Trophoblast cell (in vitro differentiated cells and primary cell): ENCODE measurements at regions not wholly inside any gene's neighbourhood (a gene's known extent, or its start where the extent isn't known, plus 50 kb on each side); places are given as distances from the start of the nearest gene placed in this dataset.

Experiments
- DNase-seq, 2 donors: peaks; one replicate each; pipeline ENCODE4 v3.0.0-alpha.2; 2016
- H2AFZ ChIP-seq: 2 replicates; pipeline ENCODE4 v1.6.1; 2013; ENCODE audit warnings: low read length, moderate library complexity, mild to moderate bottlenecking; ENCODE audit not compliant: insufficient read depth, poor library complexity
- H2AK5ac ChIP-seq: 2 replicates; pipeline ENCODE4 v1.6.1; 2013; ENCODE audit warnings: mild to moderate bottlenecking, low read length
- H2BK120ac ChIP-seq: 2 replicates; pipeline ENCODE4 v1.6.1; 2013; ENCODE audit warnings: low read length, mild to moderate bottlenecking, moderate library complexity; ENCODE audit not compliant: insufficient read depth, poor library complexity
- H2BK12ac ChIP-seq: 2 replicates; pipeline ENCODE4 v1.6.1; 2013; ENCODE audit warnings: mild to moderate bottlenecking, low read length, moderate library complexity
- H2BK5ac ChIP-seq: 2 replicates; pipeline ENCODE4 v1.6.1; 2013; ENCODE audit warnings: low read length, low read depth, moderate library complexity, mild to moderate bottlenecking; ENCODE audit not compliant: poor library complexity
- H3K14ac ChIP-seq: 2 replicates; pipeline ENCODE4 v1.6.1; 2013; ENCODE audit warnings: mild to moderate bottlenecking, low read length
- H3K18ac ChIP-seq: 2 replicates; pipeline ENCODE4 v1.6.1; 2013; ENCODE audit warnings: mild to moderate bottlenecking, low read length
- H3K23ac ChIP-seq: 2 replicates; pipeline ENCODE4 v1.6.1; 2013; ENCODE audit warnings: low read length
- H3K27ac ChIP-seq: 2 replicates; pipeline ENCODE4 v1.5.1; 2013; ENCODE audit warnings: low read depth, mild to moderate bottlenecking, inconsistent platforms, low read length, moderate library complexity
- H3K27me3 ChIP-seq: 2 replicates; pipeline ENCODE4 v1.6.1; 2013; ENCODE audit warnings: inconsistent platforms, mild to moderate bottlenecking, low read length, moderate library complexity; ENCODE audit not compliant: insufficient read depth
- H3K36me3 ChIP-seq, 2 experiments: 1 replicate in 1 of 2; 2 replicates in 1 of 2; pipeline ENCODE4 v1.6.1; 2013; ENCODE audit warnings: low read length in 2 of 2, mild to moderate bottlenecking in 2 of 2, moderate library complexity in 1 of 2; ENCODE audit not compliant: insufficient read depth in 2 of 2, control insufficient read depth in 1 of 2
- H3K4ac ChIP-seq: 2 replicates; pipeline ENCODE4 v1.6.1; 2013; ENCODE audit warnings: low read depth, mild to moderate bottlenecking, low read length, moderate library complexity
- H3K4me1 ChIP-seq, 2 experiments: 1 replicate in 1 of 2; 2 replicates in 1 of 2; pipeline ENCODE4 v1.6.1; 2013; ENCODE audit warnings: low read length in 2 of 2, mild to moderate bottlenecking in 2 of 2, moderate library complexity in 1 of 2; ENCODE audit not compliant: insufficient read depth in 2 of 2, control insufficient read depth in 1 of 2
- H3K4me2 ChIP-seq: 2 replicates; pipeline ENCODE4 v1.6.1; 2013; ENCODE audit warnings: inconsistent platforms, mild to moderate bottlenecking, low read length, moderate library complexity
- H3K4me3 ChIP-seq: 2 replicates; pipeline ENCODE4 v1.5.1; 2013; ENCODE audit warnings: mild to moderate bottlenecking, low read depth, low read length, inconsistent platforms
- H3K79me1 ChIP-seq: one replicate; pipeline ENCODE4 v1.6.1; 2013; ENCODE audit warnings: low read length
- H3K79me2 ChIP-seq: 2 replicates; pipeline ENCODE4 v1.6.1; 2013; ENCODE audit warnings: low read length, mild to moderate bottlenecking; ENCODE audit not compliant: control insufficient read depth, insufficient read depth, poor library complexity
- H3K9ac ChIP-seq: 2 replicates; pipeline ENCODE4 v1.6.1; 2013; ENCODE audit warnings: mild to moderate bottlenecking, low read length
- H3K9me3 ChIP-seq: 2 replicates; pipeline ENCODE4 v1.6.1; 2013; ENCODE audit warnings: low read depth, mild to moderate bottlenecking, control low read depth, inconsistent platforms, low read length; ENCODE audit not compliant: insufficient read depth
- H4K12ac ChIP-seq: 2 replicates; pipeline ENCODE4 v1.6.1; 2013; ENCODE audit warnings: low read depth, mild to moderate bottlenecking, low read length, moderate library complexity
- H4K8ac ChIP-seq: 2 replicates; pipeline ENCODE4 v1.6.1; 2013; ENCODE audit warnings: low read depth, mild to moderate bottlenecking, low read length, moderate library complexity
- H4K91ac ChIP-seq: one replicate; pipeline ENCODE4 v1.6.1; 2013; ENCODE audit warnings: low read depth, mild to moderate bottlenecking, low read length, moderate library complexity
- WGBS: extraction: QIAGEN DNeasy Blood & Tissue Kit; methylation state at CpG from one replicate; pipeline ENCODE4 v1.1.7; 2013; ENCODE audit warnings: missing lambda C conversion rate; ENCODE audit not compliant: insufficient read length, insufficient coverage; ENCODE audit errors: extremely low coverage; 5-methylcytosine and 5-hydroxymethylcytosine counted together

DNA sequence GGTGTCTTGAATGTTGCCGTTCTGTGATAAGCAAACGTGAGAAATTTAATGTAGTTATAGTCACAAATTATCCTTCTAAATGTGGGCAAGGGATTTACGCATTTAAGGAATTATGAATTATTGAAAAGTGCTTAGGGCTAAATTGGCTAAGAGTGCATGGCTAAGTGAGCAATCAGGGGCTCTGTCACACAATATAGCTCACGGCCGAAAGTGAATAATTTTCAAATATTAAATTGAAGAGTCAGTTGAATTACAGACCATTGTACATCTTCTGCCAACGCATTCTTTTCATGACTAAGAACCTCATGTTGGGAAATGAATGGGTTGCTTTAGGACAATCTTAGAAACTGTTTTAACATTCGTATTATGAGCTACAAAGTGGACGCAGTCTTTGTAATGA lies 1832.9 kb upstream of the LRRTM1 start:
- Histone ChIP-seq H2BK12ac (no peak overlapping the region), H3K27me3 (no peaks in the 10 kb centered on the region), H2BK5ac (no peak overlapping the region), H3K9ac (no peak overlapping the region), H4K91ac (no peak overlapping the region), H3K27ac (no peak overlapping the region), H2BK120ac (no peak overlapping the region), H3K23ac (no peak overlapping the region), H3K14ac (no peak overlapping the region), H3K4me1 (peaks cover 0 to 4% of the 10 kb centered on the region in 2 experiments), H4K8ac (no peak overlapping the region), H3K18ac (no peak overlapping the region), H3K79me2 (no peaks in the 10 kb centered on the region), H3K4ac (no peak overlapping the region), H3K36me3 (no peaks in the 10 kb centered on the region), H2AFZ (no peak overlapping the region), H4K12ac (no peak overlapping the region), H2AK5ac (no peak overlapping the region), H3K4me2 (no peak overlapping the region), H3K9me3 (no peaks in the 10 kb centered on the region), H3K79me1 (peaks cover 6% of the 10 kb centered on the region), H3K4me3 (no peak overlapping the region)
- no CpG with 5 or more reads among the region's 8 CpGs for WGBS
- DNase-seq: no peak

DNA sequence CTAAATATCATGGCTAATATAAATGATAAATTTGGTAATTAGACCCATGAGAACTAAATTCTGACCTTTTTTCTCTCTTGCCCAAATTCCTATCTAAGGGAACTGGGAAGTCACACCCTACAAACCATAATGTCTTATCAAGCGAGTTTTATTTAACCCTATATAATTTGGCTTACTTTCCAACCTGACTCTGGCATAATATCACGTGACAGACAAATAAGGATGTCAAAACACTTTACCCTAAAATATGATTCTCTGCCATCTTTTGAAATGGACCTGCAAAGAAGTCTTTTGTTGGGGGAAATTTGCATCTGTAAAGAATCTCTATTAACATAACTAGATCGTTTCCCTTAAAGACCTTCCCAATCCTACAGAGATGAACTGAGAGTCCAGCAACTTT lies 1823.5 kb upstream of the LRRTM1 start:
- no peaks in the 10 kb centered on the region for H3K36me3 ChIP-seq
- H3K23ac ChIP-seq: no peak overlapping the region
- H3K9me3 ChIP-seq: no peaks in the 10 kb centered on the region
- H3K4ac ChIP-seq: no peak overlapping the region
- H2BK5ac ChIP-seq: no peak overlapping the region
- H3K79me1 ChIP-seq: no peaks in the 10 kb centered on the region
- WGBS: no CpG with 5 or more reads among the region's 3 CpGs
- H2BK12ac ChIP-seq: no peak overlapping the region
- no peak overlapping the region for H4K91ac ChIP-seq
- no peak overlapping the region for H3K27ac ChIP-seq
- no peak overlapping the region for H2AFZ ChIP-seq
- H3K4me2 ChIP-seq: no peak overlapping the region
- H2BK120ac ChIP-seq: no peak overlapping the region
- no peak overlapping the region for H3K9ac ChIP-seq
- no peak overlapping the region for H3K18ac ChIP-seq
- no peak overlapping the region for H3K4me3 ChIP-seq
- no peaks in the 10 kb centered on the region for H3K27me3 ChIP-seq
- no peaks in the 10 kb centered on the region for H3K79me2 ChIP-seq
- DNase-seq: no peak
- H3K4me1 ChIP-seq: no peaks in the 10 kb centered on the region
- no peak overlapping the region for H4K8ac ChIP-seq
- H2AK5ac ChIP-seq: no peak overlapping the region
- H4K12ac ChIP-seq: no peak overlapping the region
- no peak overlapping the region for H3K14ac ChIP-seq

DNA sequence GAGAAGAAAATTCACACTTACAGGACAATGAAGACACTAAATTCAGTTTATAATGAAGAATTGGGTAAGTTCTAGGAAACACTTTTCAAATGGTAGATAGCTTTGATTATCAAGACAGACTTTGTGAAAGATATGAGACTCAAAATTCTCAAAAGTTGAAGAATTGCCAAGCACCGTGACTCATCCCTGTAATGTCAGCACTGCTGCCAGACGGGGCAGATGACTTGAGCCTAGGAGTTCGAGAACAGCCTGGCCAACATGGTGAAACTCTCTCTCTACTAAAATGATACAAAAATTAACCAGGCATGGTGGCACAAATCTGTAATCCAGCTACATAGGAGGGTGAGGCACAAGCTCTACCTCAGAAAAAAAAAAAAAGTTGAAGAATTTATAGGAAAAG lies 1820.1 kb upstream of the LRRTM1 start:
- Histone ChIP-seq H2AK5ac (no peak overlapping the region), H3K27ac (no peak overlapping the region), H3K23ac (no peak overlapping the region), H3K79me2 (no peaks in the 10 kb centered on the region), H3K4me2 (no peak overlapping the region), H2AFZ (no peak overlapping the region), H2BK120ac (no peak overlapping the region), H3K14ac (no peak overlapping the region), H4K12ac (no peak overlapping the region), H3K4me3 (no peak overlapping the region), H4K8ac (no peak overlapping the region), H3K27me3 (no peaks in the 10 kb centered on the region), H3K4ac (no peak overlapping the region), H4K91ac (no peak overlapping the region), H3K4me1 (no peaks in the 10 kb centered on the region), H3K9me3 (no peaks in the 10 kb centered on the region), H2BK5ac (no peak overlapping the region), H3K18ac (no peak overlapping the region), H2BK12ac (no peak overlapping the region), H3K79me1 (no peaks in the 10 kb centered on the region), H3K9ac (no peak overlapping the region), H3K36me3 (no peaks in the 10 kb centered on the region)
- DNase-seq: no peak
- WGBS: no CpG with 5 or more reads among the region's 3 CpGs

DNA sequence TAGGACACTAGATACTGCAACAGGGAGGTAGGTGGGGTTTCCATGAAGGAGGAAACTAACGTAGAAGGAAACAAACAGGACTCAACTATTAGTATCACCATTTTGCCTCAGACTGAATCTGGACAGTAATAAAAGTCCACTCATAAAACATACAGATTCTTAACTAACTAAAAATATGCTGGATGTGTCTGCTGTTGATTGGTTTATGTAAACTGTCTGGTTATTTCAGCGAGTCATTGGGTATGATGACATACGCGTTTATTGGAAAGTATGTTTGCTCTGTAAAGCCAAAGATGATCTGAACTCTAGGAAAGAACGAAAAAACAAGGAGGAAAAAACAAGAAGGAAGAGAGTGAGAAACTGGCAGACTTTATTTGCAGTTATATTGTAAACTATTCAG lies 1816.1 kb upstream of the LRRTM1 start:
- Histone ChIP-seq H4K8ac (no peak overlapping the region), H4K12ac (no peak overlapping the region), H4K91ac (no peak overlapping the region), H2AFZ (no peak overlapping the region), H3K9me3 (no peaks in the 10 kb centered on the region), H3K79me2 (no peaks in the 10 kb centered on the region), H3K18ac (no peak overlapping the region), H3K9ac (no peak overlapping the region), H3K23ac (no peak overlapping the region), H3K36me3 (no peaks in the 10 kb centered on the region), H3K4ac (no peak overlapping the region), H3K79me1 (no peaks in the 10 kb centered on the region), H3K4me2 (no peak overlapping the region), H2BK5ac (no peak overlapping the region), H2BK120ac (no peak overlapping the region), H3K4me1 (no peaks in the 10 kb centered on the region), H2AK5ac (no peak overlapping the region), H3K14ac (no peak overlapping the region), H3K27me3 (no peaks in the 10 kb centered on the region), H2BK12ac (no peak overlapping the region), H3K4me3 (no peak overlapping the region), H3K27ac (no peak overlapping the region)
- no peak for DNase-seq
- WGBS: no CpG with 5 or more reads among the region's 5 CpGs
